HG02884 (cell line): ENCODE measurements at regions not wholly inside any gene's neighbourhood (a gene's known extent, or its start where the extent isn't known, plus 50 kb on each side); places are given as distances from the start of the nearest gene placed in this dataset.

Source experiments
- ATAC-seq: cut with Tn5 transposase; IDR thresholded peaks from one replicate; pipeline ENCODE4 v1.9.1; 2021; ENCODE audit warnings: mild to moderate bottlenecking, moderate library complexity; ENCODE audit not compliant: unreplicated experiment

DNA sequence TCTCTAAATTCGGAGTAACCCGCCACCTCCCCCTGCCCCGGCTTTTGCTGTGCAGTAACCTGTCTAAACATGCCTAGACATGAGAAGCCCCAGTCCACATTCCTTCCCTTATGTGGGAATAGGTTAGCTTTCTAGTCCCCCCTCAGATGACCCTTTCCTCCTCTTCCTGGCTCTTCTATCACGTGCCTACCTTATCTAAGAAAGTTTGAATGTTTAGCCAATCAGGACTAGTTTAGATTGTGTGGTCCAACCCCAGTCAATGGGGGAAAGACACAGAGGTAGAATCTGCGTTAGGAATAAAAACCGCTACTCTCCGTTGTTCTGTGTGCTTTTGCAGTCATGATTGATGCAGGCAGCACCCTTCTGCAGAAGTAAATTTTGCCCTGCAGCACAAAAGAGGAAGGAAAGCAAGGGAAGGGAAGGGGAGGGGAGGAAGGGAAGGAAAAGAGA is 69.0 kb upstream of the CD93 start:
- ATAC-seq, result no peak

- no peak for ATAC-seq
These were observed 67.7 kb upstream of the CD93 start for GRCh38 chr20:23153696-23154341.

DNA sequence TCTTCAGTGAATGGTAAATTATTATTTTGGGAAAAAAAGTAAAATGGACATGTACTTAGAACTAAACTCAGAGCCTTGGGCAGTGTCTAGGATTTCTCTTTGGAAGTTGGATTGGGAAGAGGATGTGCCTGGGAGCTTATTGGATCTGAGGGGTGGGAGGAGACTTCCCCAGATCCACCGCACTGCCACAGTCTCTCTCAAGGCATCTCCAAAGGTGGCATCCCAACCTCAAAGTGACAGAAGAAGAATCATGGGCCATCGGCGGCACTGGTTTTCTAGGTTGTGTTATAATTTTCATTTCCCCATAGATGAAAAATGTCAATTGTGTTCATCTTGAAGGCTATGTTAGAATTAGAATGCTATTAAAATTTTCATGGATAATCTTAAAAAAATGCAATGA is 66.8 kb upstream of the CD93 start:
- no peak for ATAC-seq

DNA sequence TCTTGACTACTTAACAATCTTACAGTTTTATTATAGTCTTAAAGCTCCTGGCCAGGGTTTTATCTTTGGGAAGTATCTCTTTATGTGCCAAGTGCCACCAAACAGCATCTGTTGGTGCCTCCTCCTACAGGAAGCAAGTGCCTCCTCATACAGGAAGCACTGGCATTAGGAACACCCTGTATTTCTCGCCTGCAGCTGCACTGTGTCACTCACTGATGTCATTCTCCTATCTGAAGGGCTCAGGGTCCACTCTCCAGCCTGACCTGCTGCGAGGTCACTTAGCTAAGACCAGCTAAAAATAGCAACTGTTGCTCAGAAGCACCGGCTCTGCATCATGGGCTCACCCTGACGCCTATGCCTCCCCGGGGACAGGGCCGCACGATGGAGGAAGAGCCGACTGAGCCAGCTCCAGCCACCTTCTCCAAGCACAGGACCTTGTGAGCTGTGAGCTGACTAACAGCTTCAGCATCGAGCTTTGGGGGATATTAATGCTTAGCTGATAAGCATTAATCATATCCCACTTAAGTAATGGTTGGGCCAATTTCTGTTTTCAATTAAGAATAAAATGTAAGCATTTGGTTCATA is 66.3 kb upstream of the CD93 start:
- no peak for ATAC-seq

- no peak for ATAC-seq
These were observed 65.8 kb upstream of the CD93 start for GRCh38 chr20:23151885-23152284.

GRCh38 chr20:23151008-23151703 is 65.0 kb upstream of the CD93 start:
- no peak for ATAC-seq

- ATAC-seq, result no peak
These were observed 64.3 kb upstream of the CD93 start for GRCh38 chr20:23150304-23151007.

- ATAC-seq, result no peak
These were observed 63.6 kb upstream of the CD93 start for GRCh38 chr20:23149623-23150279.

GRCh38 chr20:23148731-23149570 is 62.8 kb upstream of the CD93 start:
- no peak for ATAC-seq

- ATAC-seq, result peak; percentile 71
These were observed 62.0 kb upstream of the CD93 start for GRCh38 chr20:23147964-23148730.

DNA sequence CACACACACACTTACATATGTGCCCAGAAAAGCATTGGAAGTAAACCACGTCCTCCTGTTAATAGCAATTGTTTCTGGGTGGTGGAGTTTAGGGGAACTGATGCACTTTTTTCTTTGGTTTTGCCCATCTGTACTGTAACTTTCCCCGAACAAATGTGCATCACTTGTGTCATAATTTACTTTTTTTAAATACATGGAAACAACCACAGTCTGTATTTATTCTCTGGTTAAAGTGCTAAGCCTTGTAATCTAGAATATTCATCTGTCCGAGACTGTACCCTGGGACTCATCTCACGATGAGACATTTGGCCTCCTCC is 61.5 kb upstream of the CD93 start:
- ATAC-seq, result no peak

DNA sequence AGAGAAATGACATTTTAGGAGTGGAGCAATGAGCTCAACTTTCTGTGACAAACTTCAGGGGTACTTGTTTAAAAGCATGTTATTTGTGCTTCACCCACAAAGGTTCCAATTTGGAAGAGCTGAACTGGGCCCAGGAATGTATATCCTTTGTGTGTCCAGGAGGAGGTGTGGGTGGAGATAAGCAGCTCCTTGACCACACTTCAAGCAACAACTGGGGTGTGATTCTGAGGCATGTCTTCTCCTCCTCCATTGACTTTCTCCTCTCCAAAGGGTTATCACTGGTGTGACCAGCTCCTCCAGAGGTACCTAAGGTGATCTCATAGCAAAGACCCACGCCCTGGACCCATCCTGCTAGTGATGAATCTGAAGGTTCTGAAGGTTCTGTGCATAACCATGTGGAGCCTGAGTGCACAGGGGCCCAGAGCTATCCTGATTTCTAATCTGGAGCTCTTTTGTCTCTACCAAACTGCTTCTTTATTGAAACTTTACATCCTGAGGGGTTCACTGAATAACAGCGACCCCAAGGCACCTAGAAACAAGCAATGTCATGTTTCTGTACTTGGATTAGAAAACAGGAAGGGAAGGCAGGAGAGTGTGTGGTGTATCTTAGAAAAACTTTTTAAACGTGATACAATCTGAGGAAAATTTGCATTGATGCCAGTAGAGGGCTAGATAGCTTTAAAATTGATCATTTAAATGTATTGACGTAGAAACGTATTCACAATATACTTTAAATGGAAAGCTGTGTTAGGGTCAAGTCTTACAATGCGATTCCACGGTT is 60.9 kb upstream of the CD93 start:
- ATAC-seq, result no peak

- ATAC-seq, result no peak
These were observed 60.1 kb upstream of the CD93 start for GRCh38 chr20:23146181-23146580.

DNA sequence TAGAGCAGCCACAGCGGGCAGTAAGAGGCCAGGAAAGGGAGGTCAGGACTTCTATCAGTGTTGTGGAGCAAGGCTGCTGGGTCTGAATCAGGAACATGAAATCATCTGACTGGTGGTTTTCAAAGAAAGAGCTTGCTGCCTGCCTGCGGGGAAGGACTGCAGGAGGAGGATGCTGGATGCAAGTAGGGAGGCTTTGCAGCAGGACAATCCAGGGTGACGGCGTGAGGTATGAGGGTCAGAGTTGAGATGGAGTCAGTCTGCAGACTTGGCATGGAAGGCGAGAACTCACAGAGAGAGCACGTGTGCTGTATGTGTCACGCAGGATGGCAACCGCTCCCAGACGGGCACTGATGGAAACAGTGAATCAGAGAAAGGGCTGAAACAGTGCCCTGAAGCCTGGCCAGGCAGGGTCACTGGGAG is 59.2 kb upstream of the CD93 start:
- no peak for ATAC-seq

DNA sequence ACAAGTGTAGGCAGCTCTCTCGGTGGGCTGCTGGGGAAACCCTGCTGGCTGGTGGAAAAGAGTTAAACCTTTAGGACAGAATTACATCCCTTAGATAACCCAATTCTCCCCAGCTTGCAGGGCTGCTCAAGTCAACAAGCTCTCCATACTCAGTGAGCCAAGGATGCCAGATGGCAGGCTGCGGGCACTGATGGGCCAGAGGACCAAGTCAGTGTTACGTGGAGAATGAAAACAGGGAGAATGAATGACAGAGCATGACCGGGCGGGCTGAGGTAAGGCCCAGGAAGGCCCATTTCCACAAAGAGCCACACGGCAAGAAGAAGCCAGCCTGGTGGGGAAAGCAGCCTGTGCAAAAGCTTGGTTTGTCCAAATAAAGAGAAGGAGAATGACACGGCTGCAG is 58.7 kb upstream of the CD93 start:
- no peak for ATAC-seq

GRCh38 chr20:23143986-23144690 is 58.0 kb upstream of the CD93 start:
- no peak for ATAC-seq

DNA sequence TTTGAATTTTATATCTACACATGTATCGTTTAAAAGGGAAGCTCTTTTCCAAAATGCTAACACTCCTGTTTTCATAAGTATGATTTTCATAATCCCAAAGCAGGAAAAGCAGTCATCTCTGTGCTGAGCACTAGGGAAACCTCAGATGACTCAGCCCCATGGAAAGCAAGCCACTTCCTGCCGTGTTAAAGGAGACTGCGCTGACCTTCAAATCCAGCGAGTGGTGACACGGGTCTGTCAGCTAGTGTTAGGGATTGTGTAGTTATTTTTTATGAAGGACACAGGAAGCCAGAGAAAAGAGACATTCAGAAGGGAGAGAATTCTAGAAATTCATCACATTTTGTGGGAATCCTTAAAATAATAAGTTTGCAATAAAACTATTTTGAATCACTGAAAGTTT is 57.0 kb upstream of the CD93 start:
- no peak for ATAC-seq
